GDM1 (cell line): ENCODE measurements at regions not wholly inside any gene's neighbourhood (a gene's known extent, or its start where the extent isn't known, plus 50 kb on each side); places are given as distances from the start of the nearest gene placed in this dataset.

ENCODE experiments used
- DNase-seq: peaks from one replicate; lab custom pipeline; 2025; lab: John Stamatoyannopoulos, UW

GRCh38 chr2:217336694-217337093 is 476.8 kb upstream of the TNP1 start:
- DNase-seq: no peak

- no peak for DNase-seq
Measured at GRCh38 chr2:217335341-217335966, 475.6 kb upstream of the TNP1 start.

- DNase-seq: no peak
Measured at GRCh38 chr2:217334561-217334960, 474.7 kb upstream of the TNP1 start.

GRCh38 chr2:217332866-217333265 is 473.0 kb upstream of the TNP1 start:
- no peak for DNase-seq

- no peak for DNase-seq
Measured at GRCh38 chr2:217332417-217332791, 472.5 kb upstream of the TNP1 start.

GRCh38 chr2:217331523-217332416 is 471.9 kb upstream of the TNP1 start:
- DNase-seq: no peak

GRCh38 chr2:217330647-217331046 is 470.8 kb upstream of the TNP1 start:
- DNase-seq: no peak

GRCh38 chr2:217329023-217329431 is 469.2 kb upstream of the TNP1 start:
- no peak for DNase-seq

GRCh38 chr2:217328622-217328978 is 468.7 kb upstream of the TNP1 start:
- no peak for DNase-seq

GRCh38 chr2:217327953-217328621 is 468.2 kb upstream of the TNP1 start:
- no peak for DNase-seq

GRCh38 chr2:217326238-217327022 is 466.6 kb upstream of the TNP1 start:
- no peak for DNase-seq

GRCh38 chr2:217325816-217326215 is 466.0 kb upstream of the TNP1 start:
- DNase-seq: no peak

GRCh38 chr2:217325251-217325650 is 465.4 kb upstream of the TNP1 start:
- DNase-seq: no peak

GRCh38 chr2:217316743-217317142 is 456.9 kb upstream of the TNP1 start:
- DNase-seq: no peak

- no peak for DNase-seq
Measured at GRCh38 chr2:217314021-217314460, 454.2 kb upstream of the TNP1 start.

- DNase-seq: no peak
Measured at GRCh38 chr2:217313386-217313785, 453.5 kb upstream of the TNP1 start.

- no peak for DNase-seq
Measured at GRCh38 chr2:217309056-217309455, 449.2 kb upstream of the TNP1 start.

- no peak for DNase-seq
Measured at GRCh38 chr2:217307023-217307422, 447.2 kb upstream of the TNP1 start.

GRCh38 chr2:217305882-217306281 is 446.0 kb upstream of the TNP1 start:
- no peak for DNase-seq

- DNase-seq: no peak
Measured at GRCh38 chr2:217304582-217304981, 444.7 kb upstream of the TNP1 start.

- no peak for DNase-seq
Measured at GRCh38 chr2:217302856-217303255, 443.0 kb upstream of the TNP1 start.
